HEK293T (cell line): ENCODE measurements at regions not wholly inside any gene's neighbourhood (a gene's known extent, or its start where the extent isn't known, plus 50 kb on each side); places are given as distances from the start of the nearest gene placed in this dataset.

Experiments
- ARNT ChIP-seq: fragments of 450-650 bp; IDR thresholded peaks from 2 replicates; pipeline ENCODE4 v1.6.1; 2017; ENCODE audit warnings: mild to moderate bottlenecking
- BHLHE40 ChIP-seq: fragments of 450-650 bp; IDR thresholded peaks from 2 replicates; pipeline ENCODE4 v1.6.1; 2016; ENCODE audit warnings: mild to moderate bottlenecking, moderate library complexity, borderline replicate concordance
- ELF4 ChIP-seq: fragments of 450-650 bp; IDR thresholded peaks from 2 replicates; pipeline ENCODE4 v1.6.1; 2017; ENCODE audit warnings: antibody characterized with exemption
- FOXA1 ChIP-seq: fragments of 450-650 bp; IDR thresholded peaks from 2 replicates; pipeline ENCODE4 v1.6.1; 2016; ENCODE audit warnings: mild to moderate bottlenecking
- FOXM1 ChIP-seq: fragments of 450-650 bp; IDR thresholded peaks from 2 replicates; pipeline ENCODE4 v1.6.1; 2017; ENCODE audit warnings: mild to moderate bottlenecking, borderline replicate concordance
- L3MBTL2 ChIP-seq: fragments of 450-650 bp; conservative IDR thresholded peaks from 2 replicates; pipeline ENCODE4 v1.6.1; 2016; ENCODE audit warnings: mild to moderate bottlenecking
- NFRKB ChIP-seq: fragments of 450-650 bp; IDR thresholded peaks from 2 replicates; pipeline ENCODE4 v1.6.1; 2016; ENCODE audit warnings: mild to moderate bottlenecking, moderate library complexity
- SP1 ChIP-seq: fragments of 450-650 bp; IDR thresholded peaks from 2 replicates; pipeline ENCODE4 v1.6.1; 2017
- ZNF384 ChIP-seq: fragments of 450-650 bp; IDR thresholded peaks from 2 replicates; pipeline ENCODE4 v1.6.1; 2016
- TF ChIP-seq, protein P1 (sequence below): fragments of 450-650 bp; IDR thresholded peaks from 2 replicates; pipeline ENCODE4 v1.6.1; 2016

- TF ChIP-seq, protein P1, sequence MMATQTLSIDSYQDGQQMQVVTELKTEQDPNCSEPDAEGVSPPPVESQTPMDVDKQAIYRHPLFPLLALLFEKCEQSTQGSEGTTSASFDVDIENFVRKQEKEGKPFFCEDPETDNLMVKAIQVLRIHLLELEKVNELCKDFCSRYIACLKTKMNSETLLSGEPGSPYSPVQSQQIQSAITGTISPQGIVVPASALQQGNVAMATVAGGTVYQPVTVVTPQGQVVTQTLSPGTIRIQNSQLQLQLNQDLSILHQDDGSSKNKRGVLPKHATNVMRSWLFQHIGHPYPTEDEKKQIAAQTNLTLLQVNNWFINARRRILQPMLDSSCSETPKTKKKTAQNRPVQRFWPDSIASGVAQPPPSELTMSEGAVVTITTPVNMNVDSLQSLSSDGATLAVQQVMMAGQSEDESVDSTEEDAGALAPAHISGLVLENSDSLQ = no peak
- TF ChIP-seq FOXA1 (no peak), BHLHE40 (no peak), ZNF384 (no peak), ELF4 (no peak), ARNT (no peak), FOXM1 (no peak), L3MBTL2 (no peak), NFRKB (no peak), SP1 (no peak)
These were observed 120.7 kb upstream of the TRIM2 start for GRCh38 chr4:153083447-153083947.
